K562 (cell line): ENCODE measurements at regions not wholly inside any gene's neighbourhood (a gene's known extent, or its start where the extent isn't known, plus 50 kb on each side); places are given as distances from the start of the nearest gene placed in this dataset.
A peak's percentile ranks its signal among the peaks of the same experiment; 100 is the strongest.

ENCODE experiments used
- BCLAF1 ChIP-seq, 2 experiments: fragments of 450-650 bp in 1 of 2; IDR thresholded peaks; 2 replicates each; pipeline ENCODE4 v1.6.1; 2011 to 2017; ENCODE audit warnings: low read depth in 2 of 2, antibody characterized with exemption in 1 of 2, borderline replicate concordance in 1 of 2, low read length in 1 of 2, mild to moderate bottlenecking in 1 of 2, mixed read lengths in 1 of 2; ENCODE audit not compliant: control insufficient read depth in 1 of 2
- CTCFL ChIP-seq: IDR thresholded peaks from 2 replicates; pipeline ENCODE4 v1.6.1; 2011; ENCODE audit warnings: borderline replicate concordance, low read depth, mild to moderate bottlenecking, moderate library complexity, low read length; ENCODE audit not compliant: insufficient read depth, poor library complexity, severe bottlenecking
- HES1 ChIP-seq: fragments of 450-650 bp; IDR thresholded peaks from 2 replicates; pipeline ENCODE4 v1.6.1; 2016; ENCODE audit warnings: low read depth, mild to moderate bottlenecking, moderate library complexity
- KDM1A ChIP-seq, 2 experiments: fragments of 450-650 bp; IDR thresholded peaks; 2 replicates each; pipeline ENCODE4 v1.6.1; 2016; ENCODE audit warnings: mild to moderate bottlenecking in 2 of 2
- MGA ChIP-seq: fragments of 450-650 bp; IDR thresholded peaks from 2 replicates; pipeline ENCODE4 v1.6.1; 2016; ENCODE audit warnings: mild to moderate bottlenecking, moderate library complexity
- RNF2 ChIP-seq: sonication (generic); IDR thresholded peaks from 2 replicates; pipeline ENCODE4 v1.6.1; 2016
- SMARCE1 ChIP-seq: fragments of 450-650 bp; IDR thresholded peaks from 2 replicates; pipeline ENCODE4 v1.7.1; 2016; ENCODE audit warnings: mild to moderate bottlenecking
- ZNF239 ChIP-seq: fragments of 250-450 bp; sonication (Bioruptor Pico); IDR thresholded peaks from 2 replicates; pipeline ENCODE4 v1.4.0; 2020; ENCODE audit warnings: mild to moderate bottlenecking
- ZNF511 ChIP-seq: sonication (generic); formaldehyde crosslinking; IDR thresholded peaks from 2 replicates; pipeline ENCODE4 v1.8.0; 2022; ENCODE audit warnings: mild to moderate bottlenecking, missing genetic modification reagents

GRCh38 chr7:106774213-106774767 lies 90.8 kb upstream of the PIK3CG start (continued):
- TF ChIP-seq MGA: peak; percentile 69; the same call in 1 of the 2 replicates
- TF ChIP-seq CTCFL: no peak
- TF ChIP-seq ZNF239 (CRISPR knock-in tag): peak; percentile 76
- TF ChIP-seq RNF2: no peak
- TF ChIP-seq SMARCE1: no peak
- no peak for TF ChIP-seq ZNF511
- 0 out of 4 replicates have a peak, but pooled peaks of 1 of the 2 experiments have one; percentile 18 for TF ChIP-seq KDM1A (IDR thresholded peaks at IDR 0.05)
- TF ChIP-seq HES1: 0 out of 2 replicates have a peak, but pooled peaks have one; percentile 53
- TF ChIP-seq BCLAF1 (IDR thresholded peaks at IDR 0.05; ENCODE audit: borderline replicate concordance in 1 of 2, control insufficient read depth in 1 of 2, low read depth in 2 of 2, low read length in 1 of 2): 0 out of 4 replicates have a peak, but pooled peaks of 1 of the 2 experiments have one; percentile 16
